HL-60/S4 (cell line): ENCODE measurements at regions not wholly inside any gene's neighbourhood (a gene's known extent, or its start where the extent isn't known, plus 50 kb on each side); places are given as distances from the start of the nearest gene placed in this dataset.
"Not testable (repeated sequence)": the region's sequence is repeated elsewhere in the genome, so short reads cannot be mapped to it uniquely, and the experiment has no call there.

ENCODE experiments used
- in situ Hi-C: fragments of 300-500 bp; cut with MboI; formaldehyde crosslinking; loops from 2 replicates; pipeline ENCODE4 v1.14.3; 2022; ENCODE audit warnings: low sequenced_read_pairs

- in situ Hi-C loops: no loop called here
Measured at GRCh38 chr9:1115370-1115769, 65.2 kb downstream of the DMRT2 start.

GRCh38 chr9:1117439-1117838, 67.3 kb downstream of the DMRT2 start:
- in situ Hi-C loops: no loop called here

DNA sequence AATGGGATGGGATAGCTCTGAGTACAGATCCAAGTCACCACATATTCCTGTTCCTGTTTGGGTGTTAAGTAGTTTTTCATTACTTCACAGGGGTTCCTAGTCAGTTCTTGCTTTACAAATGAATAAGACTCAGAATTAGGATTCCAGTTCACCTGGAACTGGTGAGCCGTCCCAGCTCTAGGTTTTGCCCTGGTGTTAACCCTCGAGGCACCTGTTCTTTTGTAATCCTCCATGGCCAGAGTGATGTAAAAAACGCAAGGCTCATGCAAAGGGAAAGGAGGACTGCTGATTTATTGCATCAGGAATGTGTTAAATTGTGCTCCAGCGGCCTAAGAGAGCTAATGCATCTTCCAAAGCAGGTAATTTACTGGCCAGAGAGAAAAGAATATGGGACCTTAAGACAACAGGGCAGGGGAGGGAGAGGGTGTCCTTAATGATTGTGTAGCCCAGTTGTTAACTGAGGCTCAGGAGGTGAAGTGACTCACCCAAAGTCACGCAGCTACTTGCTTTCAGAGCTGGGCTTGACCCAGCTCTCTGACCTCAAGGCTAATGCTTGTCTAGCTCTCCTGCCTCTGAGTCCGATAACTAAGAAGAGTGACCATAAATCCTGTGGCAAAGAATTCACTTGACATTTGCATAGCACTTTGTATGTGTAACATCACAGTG, 70.5 kb downstream of the DMRT2 start:
- in situ Hi-C loops: no loop called here

- in situ Hi-C loops: no loop called here
Measured at GRCh38 chr9:1125741-1126140, 75.6 kb downstream of the DMRT2 start.

DNA sequence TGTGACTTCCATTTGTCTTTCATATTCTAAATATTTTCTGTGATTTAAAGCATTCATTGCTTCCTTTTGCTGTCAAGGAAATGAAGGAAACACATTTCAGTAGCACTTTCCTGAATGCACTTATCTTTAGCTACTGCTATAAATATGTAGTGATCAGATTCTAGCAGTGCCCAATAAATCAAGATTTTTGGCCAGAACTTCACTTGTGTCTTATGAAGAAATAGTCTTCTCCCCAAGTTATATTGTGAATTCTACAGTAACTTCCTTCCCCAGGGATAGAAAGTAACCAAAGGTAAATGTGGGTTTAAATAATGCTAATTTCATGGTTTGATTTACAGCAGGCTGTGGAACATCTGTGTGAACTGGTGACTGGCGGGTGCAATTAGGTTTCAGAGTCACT, 77.9 kb downstream of the DMRT2 start:
- in situ Hi-C loops: no loop called here

GRCh38 chr9:1129382-1129781, 79.2 kb downstream of the DMRT2 start:
- in situ Hi-C loops: no loop called here

DNA sequence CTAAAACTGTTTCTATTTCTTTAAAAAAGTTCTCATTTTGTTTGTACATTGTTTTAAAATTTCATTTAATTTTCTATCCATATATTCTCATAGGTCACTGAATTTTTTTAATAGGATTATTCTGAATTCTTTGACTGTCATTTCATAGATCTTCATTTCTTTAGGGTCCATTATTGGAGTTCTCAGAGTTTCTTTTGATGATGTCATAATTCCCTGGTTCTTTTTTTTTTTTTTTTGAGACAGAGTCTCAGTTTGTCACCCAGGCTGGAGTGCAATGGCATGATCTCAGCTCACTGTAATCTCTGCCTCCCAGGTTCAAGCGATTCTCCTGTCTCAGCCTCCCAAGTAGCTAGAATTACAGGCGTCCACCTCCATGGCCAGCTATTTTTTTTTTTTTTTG, 89.9 kb downstream of the DMRT2 start:
- in situ Hi-C loops: no loop called here

DNA sequence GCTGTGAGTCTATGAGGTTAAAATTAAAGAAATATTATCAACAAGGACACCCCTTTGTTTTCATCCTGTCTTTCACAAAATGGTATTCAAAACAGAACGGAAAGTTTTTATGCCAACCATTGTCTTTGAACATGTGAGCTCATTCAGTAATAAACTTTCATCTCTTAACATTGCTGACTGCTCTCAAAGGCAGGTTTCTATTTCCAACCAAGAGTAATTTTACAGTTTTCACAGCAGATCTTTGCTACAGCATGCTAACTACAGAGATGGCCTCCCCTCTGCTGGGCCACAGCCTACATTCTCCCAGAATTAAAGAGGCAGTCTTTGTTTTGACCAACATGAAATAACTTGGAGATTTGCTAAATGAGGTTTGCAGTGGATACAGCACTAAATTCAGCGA, 101.5 kb downstream of the DMRT2 start:
- in situ Hi-C loops: no loop called here

- in situ Hi-C loops: no loop called here
Measured at GRCh38 chr9:1152171-1152570, 102.0 kb downstream of the DMRT2 start.

- in situ Hi-C loops: no loop called here
Measured at GRCh38 chr9:1154739-1155138, 104.6 kb downstream of the DMRT2 start.

DNA sequence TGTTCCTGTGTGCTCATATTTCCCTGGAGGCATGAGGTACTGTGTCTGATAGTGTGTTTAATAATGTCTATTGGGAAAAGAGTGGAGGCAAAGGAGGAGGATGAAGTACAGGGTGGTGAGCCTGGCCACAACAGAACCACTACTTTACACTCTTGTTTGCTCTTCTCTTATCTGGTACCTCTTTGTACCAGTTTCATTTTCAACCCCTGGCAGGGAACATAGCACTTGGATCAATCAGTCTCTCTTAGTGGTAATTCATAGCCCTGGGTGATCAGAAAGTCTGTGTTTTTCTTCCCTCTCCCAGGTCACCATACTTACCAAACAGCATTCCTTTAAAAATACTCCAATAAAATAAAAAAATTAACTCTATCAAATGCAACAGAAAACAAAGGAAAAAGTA, 105.4 kb downstream of the DMRT2 start:
- in situ Hi-C loops: no loop called here

DNA sequence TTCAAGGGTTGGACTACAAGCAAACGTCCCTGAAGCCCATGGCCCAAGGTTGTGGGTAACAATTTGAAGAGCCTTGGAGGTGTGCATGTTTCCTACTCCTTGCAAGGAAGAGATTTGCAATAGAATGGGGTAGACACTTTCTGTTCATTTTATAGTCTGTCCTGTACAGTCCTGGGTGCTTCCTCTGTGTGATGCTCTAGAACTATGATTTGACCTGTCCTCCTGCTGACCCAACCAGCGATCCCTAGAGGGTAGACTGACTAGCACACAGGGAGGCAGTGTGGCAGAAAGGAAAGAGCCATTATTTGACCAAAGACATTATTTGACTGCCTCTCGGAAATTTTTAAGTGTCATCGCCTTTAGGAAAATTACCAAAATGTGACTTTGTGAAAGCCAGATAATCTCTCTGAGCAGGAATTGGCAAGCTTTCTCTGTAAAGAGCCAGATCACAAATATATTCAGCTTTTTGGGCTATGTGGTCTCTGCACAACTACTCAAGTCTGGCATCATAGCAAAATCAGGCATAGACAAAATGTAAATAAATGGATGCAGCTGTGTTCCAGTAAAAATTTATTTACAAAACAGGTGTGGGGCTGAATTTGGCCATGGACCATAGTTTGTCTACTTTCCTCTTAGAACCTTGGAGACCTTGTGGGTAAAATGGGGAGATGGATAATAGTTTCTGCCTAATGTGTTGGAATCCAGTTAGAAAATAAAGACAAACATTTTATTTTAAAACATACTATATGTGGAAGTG, 106.8 kb downstream of the DMRT2 start:
- in situ Hi-C loops: no loop called here

DNA sequence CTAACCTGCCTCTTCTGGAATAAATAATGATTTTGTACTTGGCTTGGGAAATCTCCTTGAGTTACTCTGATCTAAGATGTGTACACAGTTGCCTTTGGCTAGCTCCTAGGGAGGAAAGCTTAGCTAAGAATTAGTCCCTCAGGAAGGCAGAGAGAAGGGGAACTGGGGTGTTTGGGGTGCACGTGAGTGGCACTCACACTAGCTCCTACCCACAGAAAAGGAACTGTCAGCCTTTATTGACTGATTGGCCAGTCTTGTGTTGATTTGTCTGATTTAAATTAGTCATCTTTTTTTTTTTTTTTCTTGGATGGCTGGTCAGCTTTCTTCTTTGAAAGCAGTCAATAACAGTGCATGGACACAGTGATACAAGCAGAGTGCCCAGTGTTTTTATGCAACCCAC, 107.7 kb downstream of the DMRT2 start:
- in situ Hi-C loops: no loop called here

DNA sequence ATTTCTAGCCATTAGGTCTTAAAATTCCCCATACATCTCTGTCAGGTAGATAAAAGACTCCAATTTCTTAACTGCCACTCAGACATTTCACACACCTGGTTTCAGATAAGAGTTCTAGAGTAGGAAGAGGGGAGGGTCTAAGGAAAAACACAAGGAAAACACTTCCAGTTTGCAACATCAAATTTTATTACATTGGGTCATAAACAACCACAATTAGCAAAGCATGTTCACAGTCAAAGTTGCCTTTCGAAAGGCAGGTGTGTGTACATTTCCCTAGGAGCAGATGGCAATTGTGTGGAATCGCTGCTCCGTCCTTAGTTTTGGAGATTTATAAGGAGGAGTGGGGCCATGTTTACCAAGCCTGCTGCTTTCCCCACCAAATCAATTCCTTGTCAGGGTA, 120.8 kb downstream of the DMRT2 start:
- in situ Hi-C loops: no loop called here

GRCh38 chr9:1171546-1171945, 121.4 kb downstream of the DMRT2 start:
- in situ Hi-C loops: no loop called here

DNA sequence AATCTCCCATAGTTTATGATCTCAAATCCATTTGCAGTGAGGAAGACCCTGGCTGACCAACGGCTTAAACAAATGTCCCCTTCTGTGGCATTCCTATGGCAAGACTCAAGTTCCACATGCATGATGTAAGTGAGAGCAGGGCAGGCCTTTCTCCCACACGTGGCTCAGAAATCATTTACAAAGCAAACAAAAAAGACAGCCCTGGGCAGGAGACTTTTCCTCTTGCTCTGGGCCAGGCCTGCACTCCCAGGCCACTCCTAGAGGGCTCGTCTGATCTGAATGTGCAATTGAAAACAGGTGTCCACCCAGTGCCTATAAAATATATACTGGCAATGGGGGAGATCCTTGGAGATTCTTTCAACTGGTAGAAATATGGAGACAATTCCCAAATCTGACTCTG, 123.1 kb downstream of the DMRT2 start:
- in situ Hi-C loops: no loop called here

DNA sequence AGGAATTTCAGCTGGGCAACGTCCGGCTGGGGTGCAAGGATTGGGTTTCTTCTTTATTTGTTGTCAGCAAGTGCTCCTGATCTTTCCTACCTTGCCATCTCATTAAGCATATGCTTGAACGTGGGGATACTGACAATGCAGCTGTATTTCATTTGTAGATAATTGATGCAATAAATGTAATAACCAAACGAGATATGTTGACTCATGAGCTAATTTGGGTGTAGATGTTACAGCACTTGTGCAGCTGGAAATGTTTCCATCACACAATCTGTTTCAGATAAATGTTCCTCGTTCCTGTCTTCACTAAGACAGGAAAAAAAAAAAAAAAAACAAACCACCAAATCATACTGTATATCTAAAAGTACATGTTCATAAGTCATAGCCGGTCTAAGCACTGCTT, 123.8 kb downstream of the DMRT2 start:
- in situ Hi-C loops: no loop called here

DNA sequence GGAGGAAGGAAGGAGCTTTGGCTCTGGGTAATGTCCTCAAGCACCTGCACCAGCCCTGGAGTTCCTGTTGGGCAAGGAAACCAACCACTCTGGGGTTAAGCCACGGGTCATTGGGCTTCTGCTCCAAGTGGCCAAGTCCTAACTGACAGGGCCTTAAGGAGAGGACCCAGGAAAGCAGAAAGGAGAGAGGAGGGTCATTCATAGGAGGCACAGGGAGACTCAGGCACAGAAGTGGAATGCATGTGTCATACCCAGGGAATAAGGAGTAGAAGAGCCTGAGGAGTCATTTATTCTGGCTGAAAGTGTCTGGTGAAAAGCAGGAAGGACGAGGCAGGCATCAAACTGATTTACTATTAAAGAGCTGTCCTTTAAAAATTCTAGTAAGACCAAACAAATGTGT, 129.2 kb downstream of the DMRT2 start:
- in situ Hi-C loops: no loop called here

GRCh38 chr9:1184146-1184545, 134.0 kb downstream of the DMRT2 start:
- in situ Hi-C loops: no loop called here

DNA sequence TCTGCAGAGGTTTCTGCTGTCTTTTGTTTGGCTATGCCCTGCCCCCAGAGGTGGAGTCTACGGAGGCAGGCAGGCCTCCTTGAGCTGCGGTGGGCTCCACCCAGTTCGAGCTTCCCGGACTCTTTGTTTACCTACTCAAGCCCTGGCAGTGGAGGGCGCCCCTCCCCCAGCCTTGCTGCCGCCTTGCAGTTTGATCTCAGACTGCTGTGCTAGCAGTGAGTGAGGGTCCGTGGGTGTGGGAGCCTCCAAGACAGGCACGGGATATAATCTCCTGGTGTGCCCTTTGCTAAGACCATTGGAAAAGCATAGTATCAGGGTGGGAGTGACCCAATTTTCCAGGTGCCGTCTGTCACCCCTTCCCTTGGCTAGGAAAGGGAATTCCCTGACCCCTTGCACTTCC, 137.0 kb downstream of the DMRT2 start:
- in situ Hi-C loops: not testable (repeated sequence)

GRCh38 chr9:1195636-1196035, 145.5 kb downstream of the DMRT2 start:
- in situ Hi-C loops: not testable (repeated sequence)

DNA sequence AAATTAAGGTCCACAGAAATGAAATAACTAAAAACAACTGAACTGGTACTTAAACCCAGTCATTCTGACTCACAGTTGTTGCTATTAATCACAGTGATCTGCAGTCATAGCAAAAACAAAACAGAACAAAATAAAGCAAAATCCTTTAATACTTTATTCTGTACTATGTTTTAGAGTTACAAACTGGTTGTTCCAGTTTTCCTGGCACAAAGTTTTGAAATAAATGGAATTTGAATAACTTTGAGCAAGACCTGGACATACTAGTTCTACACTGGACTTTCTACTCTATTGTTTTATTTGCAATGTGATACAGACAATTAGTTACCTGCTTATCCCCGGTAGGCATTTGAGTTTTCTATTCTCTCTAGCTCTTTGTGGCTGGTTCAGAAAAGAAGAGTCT, 147.9 kb downstream of the DMRT2 start:
- in situ Hi-C loops: no loop called here

DNA sequence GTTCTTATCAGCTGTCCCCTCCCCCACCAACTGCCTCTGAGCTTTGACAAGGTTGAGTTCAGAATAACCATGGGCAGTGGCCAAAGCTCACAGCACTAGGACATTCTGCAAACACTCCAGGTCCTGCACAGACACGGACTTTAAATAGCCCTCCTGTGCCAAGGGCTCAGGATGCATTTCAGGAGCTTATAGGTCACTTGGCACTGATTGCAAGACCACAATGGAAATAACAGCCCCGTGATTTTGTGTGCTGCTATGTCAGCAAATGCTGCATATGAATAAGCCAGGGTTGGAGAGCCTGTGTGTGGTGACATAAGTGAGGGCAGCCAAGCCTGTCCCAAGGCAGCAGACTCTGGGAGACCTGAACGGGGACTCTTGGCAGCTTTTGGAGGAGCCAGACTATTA, 150.7 kb downstream of the DMRT2 start:
- in situ Hi-C loops: no loop called here
